NCI-H345 treated with DMSO at 0.1 percent for 48 hours (cell line): ENCODE measurements at regions not wholly inside any gene's neighbourhood (a gene's known extent, or its start where the extent isn't known, plus 50 kb on each side); places are given as distances from the start of the nearest gene placed in this dataset.

ENCODE experiments used
- DNase-seq: peaks from one replicate; lab custom pipeline; 2025; ENCODE audit not compliant: unreplicated experiment; lab: John Stamatoyannopoulos, UW

- no peak for DNase-seq
These were observed 470.1 kb upstream of the HS3ST1 start for GRCh38 chr4:11898796-11899195.

GRCh38 chr4:11895766-11896165, 467.1 kb upstream of the HS3ST1 start:
- DNase-seq, result no peak

- no peak for DNase-seq
These were observed 466.3 kb upstream of the HS3ST1 start for GRCh38 chr4:11894977-11895376.

- no peak for DNase-seq
These were observed 465.5 kb upstream of the HS3ST1 start for GRCh38 chr4:11894221-11894620.

DNA sequence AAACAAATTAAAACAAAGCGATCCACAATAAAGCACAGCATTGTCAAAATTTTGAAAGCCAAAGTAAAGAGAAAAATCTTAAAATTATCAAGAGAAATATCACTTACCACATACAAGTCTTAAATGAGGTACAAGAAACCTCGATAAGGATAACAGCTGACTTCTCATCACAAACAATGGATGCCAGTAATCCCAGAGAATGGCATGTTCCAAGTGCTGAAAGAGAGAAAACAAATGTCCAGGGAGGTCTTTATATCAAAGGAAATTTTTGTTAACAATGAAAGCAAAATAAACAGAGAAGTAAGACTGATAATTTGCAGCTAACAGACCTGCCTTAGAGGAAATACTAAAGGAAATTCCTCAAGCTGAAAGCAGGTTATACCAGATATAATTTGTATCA, 460.4 kb upstream of the HS3ST1 start:
- DNase-seq, result no peak

DNA sequence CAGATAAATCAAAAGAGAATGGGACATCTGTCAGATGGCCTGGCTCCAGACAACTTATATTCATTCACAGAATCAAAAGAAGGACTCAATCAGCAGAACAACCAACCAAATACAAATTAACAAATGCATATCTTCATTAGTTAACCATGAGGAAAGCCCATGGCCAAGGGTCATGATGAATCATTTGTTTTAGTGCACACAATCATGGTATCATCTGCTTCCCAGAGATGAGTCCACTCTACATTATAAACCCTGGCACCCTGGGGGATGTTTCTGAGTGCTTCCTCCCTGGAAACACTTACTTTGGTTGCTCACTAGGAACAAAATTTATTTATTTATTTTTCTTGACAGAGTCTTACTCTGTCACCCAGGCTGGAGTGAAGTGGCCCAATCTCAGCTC, 453.3 kb upstream of the HS3ST1 start:
- DNase-seq, result no peak

DNA sequence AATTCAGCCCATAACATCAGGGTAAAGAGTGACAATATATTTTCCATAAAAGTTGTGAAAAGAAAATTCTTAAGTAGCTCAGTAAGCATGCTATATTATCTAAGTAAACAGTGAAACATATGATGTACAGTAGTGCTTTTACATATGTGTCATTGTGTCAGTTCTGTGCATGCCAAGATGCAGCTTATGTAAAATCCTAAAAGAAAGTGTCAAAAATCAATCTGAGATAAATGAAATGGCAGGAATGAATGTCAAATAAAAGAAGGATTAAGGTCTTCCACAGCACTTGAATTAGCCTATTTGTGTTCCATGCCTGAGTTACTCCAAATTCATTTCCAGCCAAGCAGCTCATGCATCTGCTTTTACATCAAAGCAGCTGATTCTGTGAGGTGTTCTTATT, 452.7 kb upstream of the HS3ST1 start:
- DNase-seq, result no peak

DNA sequence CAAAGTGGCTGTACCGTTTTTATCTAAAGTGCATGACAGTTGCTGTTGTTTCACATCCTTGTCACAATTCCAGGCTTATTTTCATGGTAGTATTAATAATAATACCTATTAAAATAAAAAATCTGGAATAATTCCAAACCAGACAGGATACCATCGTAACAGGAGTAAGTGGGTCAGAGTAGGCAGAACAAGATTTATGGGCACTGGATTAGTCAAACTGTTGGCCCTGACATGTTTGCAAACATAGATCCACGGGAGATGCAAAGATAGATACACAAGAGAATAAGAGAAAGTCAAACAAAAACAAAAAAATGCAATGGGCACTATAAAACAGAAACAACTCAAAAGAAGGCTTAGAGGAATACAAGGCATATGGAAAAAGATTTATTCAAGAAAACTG, 449.5 kb upstream of the HS3ST1 start:
- no peak for DNase-seq

- DNase-seq, result no peak
These were observed 447.4 kb upstream of the HS3ST1 start for GRCh38 chr4:11876104-11876503.

GRCh38 chr4:11869191-11869870, 440.6 kb upstream of the HS3ST1 start:
- no peak for DNase-seq

DNA sequence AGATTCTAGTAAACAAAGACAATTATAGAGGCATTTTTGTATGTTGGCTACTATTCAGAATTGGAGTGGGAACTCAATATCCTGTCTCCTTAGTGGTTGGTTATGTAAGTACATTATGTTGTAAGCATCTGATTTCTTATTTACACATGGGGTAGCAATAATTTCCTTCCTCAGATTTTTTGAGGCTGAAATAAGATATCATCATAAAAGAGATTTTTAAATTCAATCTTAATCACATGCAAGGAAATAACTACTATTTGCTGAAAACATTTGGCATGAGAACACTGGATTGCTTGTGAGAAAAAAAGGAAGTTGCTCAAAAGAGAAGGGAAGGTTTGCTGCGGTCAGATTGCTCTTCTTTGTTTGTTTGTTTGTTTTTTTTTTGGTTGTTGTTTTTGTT, 437.7 kb upstream of the HS3ST1 start:
- no peak for DNase-seq

DNA sequence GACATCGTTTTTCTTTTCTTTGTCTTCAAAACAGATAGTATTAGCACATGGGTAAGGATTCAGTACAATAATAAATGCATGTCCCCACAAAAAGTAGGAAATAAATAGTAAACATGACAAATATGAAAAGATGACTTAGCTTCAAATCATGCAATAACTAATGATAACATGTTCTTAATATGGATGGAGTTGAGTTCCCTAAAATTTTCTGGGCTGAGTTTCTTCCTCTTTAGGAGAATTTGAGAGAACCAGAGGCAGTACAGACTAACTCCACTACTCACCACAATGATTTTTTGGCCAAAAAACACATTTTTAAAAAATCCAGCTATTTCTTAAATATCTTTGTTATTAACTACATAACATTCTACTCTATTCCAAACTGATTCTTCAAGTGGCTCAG, 432.3 kb upstream of the HS3ST1 start:
- DNase-seq, result no peak

DNA sequence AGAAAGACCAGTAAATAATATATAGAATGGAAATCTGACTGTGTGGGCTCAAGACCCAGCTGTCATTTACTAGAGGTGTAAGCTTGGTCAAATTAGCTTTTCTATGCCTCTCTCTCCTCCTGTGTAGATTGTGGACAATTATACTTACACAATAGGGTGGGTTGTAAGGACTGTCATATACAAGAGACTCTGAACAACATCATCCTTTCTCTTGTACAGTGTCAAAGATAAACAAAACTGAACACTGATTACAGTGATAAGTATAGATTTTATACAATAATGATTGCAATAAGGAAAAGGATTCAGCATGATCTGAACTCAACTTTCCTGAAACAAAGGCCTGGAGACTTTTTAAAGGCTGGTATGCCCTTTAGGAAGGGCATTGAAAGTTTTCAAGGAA, 429.2 kb upstream of the HS3ST1 start:
- no peak for DNase-seq

GRCh38 chr4:11847167-11847566, 418.5 kb upstream of the HS3ST1 start:
- DNase-seq, result no peak

- no peak for DNase-seq
These were observed 415.2 kb upstream of the HS3ST1 start for GRCh38 chr4:11843927-11844326.

GRCh38 chr4:11843340-11843739, 414.6 kb upstream of the HS3ST1 start:
- DNase-seq, result no peak

- DNase-seq, result no peak
These were observed 414.0 kb upstream of the HS3ST1 start for GRCh38 chr4:11842620-11843263.

DNA sequence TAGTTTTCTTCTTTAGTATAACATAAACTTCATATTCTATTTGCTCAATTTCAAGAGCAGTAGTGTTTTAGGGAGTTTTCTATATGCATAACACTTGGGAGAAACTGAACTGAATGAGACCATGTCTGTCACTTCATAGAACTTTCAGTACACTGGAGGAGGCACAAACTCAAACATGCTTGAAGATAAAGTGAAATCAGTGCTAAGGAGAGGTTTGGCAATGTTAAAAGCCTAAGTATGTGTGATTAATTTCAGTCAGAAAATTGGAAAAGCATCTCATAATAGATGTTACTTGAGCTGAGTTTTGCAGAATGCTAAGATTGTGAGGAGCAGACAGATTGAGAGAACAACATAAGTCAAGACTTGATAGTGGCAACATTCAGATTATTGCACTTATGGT, 411.2 kb upstream of the HS3ST1 start:
- DNase-seq, result no peak

DNA sequence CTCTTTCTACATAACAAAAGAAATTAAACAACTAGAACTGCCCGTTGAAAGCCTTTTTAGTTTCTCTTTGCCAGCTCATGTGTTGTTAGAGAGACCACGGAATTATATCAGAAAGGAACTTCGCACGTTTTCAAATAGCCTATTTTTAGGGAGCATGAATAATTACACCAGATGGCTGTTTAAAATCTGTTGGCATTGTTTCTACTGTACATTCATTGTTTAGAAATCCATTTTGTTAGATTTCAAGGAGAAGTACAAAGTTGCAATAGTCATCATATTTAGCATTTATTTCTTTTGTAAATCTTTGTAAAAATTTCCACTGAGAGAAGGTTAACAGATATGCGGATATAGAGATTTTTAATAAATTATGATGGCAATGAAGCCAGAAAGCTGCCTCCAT, 403.0 kb upstream of the HS3ST1 start:
- no peak for DNase-seq

DNA sequence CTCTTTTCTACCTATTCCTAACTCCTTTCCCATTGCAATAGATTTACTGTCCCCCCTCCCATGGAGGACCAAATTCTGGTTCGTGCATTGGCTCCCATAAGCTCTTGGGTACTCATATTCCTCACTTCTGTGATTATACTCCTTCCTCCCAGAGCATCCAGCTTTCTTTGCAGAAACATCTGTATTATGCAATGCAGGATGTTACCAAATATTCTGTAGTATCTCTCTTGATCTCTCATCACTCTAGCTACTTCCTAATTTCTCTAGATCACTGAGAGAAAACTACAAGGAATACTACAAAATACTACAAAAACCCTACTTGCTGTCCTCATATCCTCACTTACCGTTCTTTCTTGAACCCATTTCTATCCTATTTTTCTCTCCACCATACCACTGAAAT, 395.9 kb upstream of the HS3ST1 start:
- DNase-seq, result no peak

GRCh38 chr4:11821772-11822430, 393.2 kb upstream of the HS3ST1 start:
- DNase-seq, result no peak

DNA sequence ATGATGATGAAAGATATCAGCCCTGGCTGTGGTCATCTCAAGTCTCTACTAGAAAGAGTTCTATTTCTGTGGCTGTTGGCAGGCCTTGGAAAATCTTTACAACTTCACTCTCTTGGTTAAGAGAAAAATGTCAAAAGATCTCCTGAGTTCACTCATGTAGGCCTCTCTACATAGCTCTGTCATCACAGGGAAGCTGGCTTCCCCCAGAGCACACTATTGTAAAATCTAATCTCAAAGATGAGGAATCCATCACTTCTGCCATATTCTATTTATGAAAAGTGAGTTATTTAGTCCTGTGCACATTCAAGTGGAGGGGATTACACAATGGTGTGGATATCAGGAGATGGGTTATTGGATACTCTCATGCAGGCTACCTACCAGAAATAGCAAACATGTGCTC, 388.4 kb upstream of the HS3ST1 start:
- DNase-seq, result no peak

GRCh38 chr4:11814758-11815157, 386.1 kb upstream of the HS3ST1 start:
- no peak for DNase-seq
